GM12864 (cell line): ENCODE measurements at regions not wholly inside any gene's neighbourhood (a gene's known extent, or its start where the extent isn't known, plus 50 kb on each side); places are given as distances from the start of the nearest gene placed in this dataset.

Experiments
- DNase-seq: peaks from one replicate; pipeline ENCODE4 v3.0.0-alpha.2; 2011; ENCODE audit warnings: low read depth
- H3K4me3 ChIP-seq: 2 replicates; pipeline ENCODE4 v1.5.1; 2011; ENCODE audit warnings: mild to moderate bottlenecking, low read depth, low read length, control low read depth
- CTCF ChIP-seq: IDR thresholded peaks from 2 replicates; pipeline ENCODE4 v1.5.1; 2011; ENCODE audit warnings: low read depth, mild to moderate bottlenecking, moderate library complexity, low read length, control low read depth, inconsistent platforms; ENCODE audit errors: missing control alignments

- TF ChIP-seq CTCF, result no peak
- H3K4me3 ChIP-seq, result no peak overlapping the region
- no peak for DNase-seq
Observed at GRCh38 chr5:2120361-2120760, 237.6 kb upstream of the IRX4 start.

- no peak overlapping the region for H3K4me3 ChIP-seq
- DNase-seq, result no peak
- TF ChIP-seq CTCF, result no peak
Observed at GRCh38 chr5:2119573-2119972, 236.8 kb upstream of the IRX4 start.

GRCh38 chr5:2113348-2114131 is 230.8 kb upstream of the IRX4 start:
- no peak for DNase-seq
- no peak overlapping the region for H3K4me3 ChIP-seq
- no peak for TF ChIP-seq CTCF

- no peak for DNase-seq
- no peak for TF ChIP-seq CTCF
- no peak overlapping the region for H3K4me3 ChIP-seq
Observed at GRCh38 chr5:2112173-2113025, 229.7 kb upstream of the IRX4 start.

GRCh38 chr5:2111569-2112105 is 228.9 kb upstream of the IRX4 start:
- no peak overlapping the region for H3K4me3 ChIP-seq
- DNase-seq, result no peak
- TF ChIP-seq CTCF, result no peak

- H3K4me3 ChIP-seq, result no peak overlapping the region
- no peak for TF ChIP-seq CTCF
- DNase-seq, result no peak
Observed at GRCh38 chr5:2110934-2111462, 228.3 kb upstream of the IRX4 start.
